PC-3 (cell line): ENCODE measurements at regions not wholly inside any gene's neighbourhood (a gene's known extent, or its start where the extent isn't known, plus 50 kb on each side); places are given as distances from the start of the nearest gene placed in this dataset.

Experiments
- ATAC-seq: fragments of 200-7000 bp; cut with Tn5 transposase; 2 replicates; pipeline ENCODE4 v1.9.1; 2020; ENCODE audit warnings: mild to moderate bottlenecking, moderate library complexity
- BruUV-seq: library from RNA; stranded (reverse); fragments of 400-500 nt; replicated peaks from 2 replicates; lab custom pipeline; 2021; lab: Mats Ljungman, UMichigan
- CTCF ChIA-PET: fragments of 300-600 bp; sonication (Branson Sonifier 250); formaldehyde crosslinking; loops from one replicate; lab custom pipeline; 2022; ENCODE audit warnings: antibody characterized with exemption; lab: Charles Lee
- POLR2A ChIA-PET: fragments of 300-600 bp; sonication (Branson Sonifier 250); formaldehyde crosslinking; loops from one replicate; lab custom pipeline; 2022; ENCODE audit warnings: antibody characterized with exemption; ENCODE audit not compliant: unreplicated experiment; lab: Charles Lee
- DNase-seq: peaks from one replicate; pipeline ENCODE4 v3.0.0-alpha.2; 2015
- H2AFZ ChIP-seq: fragments of 300-600 bp; sonication (generic); 2 replicates; pipeline ENCODE4 v1.6.0; 2016; ENCODE audit warnings: antibody characterized with exemption, low read length
- H3F3A ChIP-seq: fragments of 300-600 bp; sonication (generic); one replicate; pipeline ENCODE4 v1.6.0; 2017; ENCODE audit warnings: antibody characterized with exemption, low read length, control low read depth, mild to moderate bottlenecking; ENCODE audit not compliant: unreplicated experiment
- H3K27ac ChIP-seq: fragments of 300-600 bp; sonication (generic); 2 replicates; pipeline ENCODE4 v1.5.1; 2016; ENCODE audit warnings: mild to moderate bottlenecking, low read length
- H3K27me3 ChIP-seq: fragments of 300-600 bp; sonication (generic); 2 replicates; pipeline ENCODE4 v1.6.1; 2016; ENCODE audit warnings: low read length, mixed read lengths
- H3K36me3 ChIP-seq: fragments of 300-600 bp; sonication (generic); 2 replicates; pipeline ENCODE4 v1.6.1; 2016; ENCODE audit warnings: low read depth, mixed run types, low read length, mixed read lengths
- H3K4me1 ChIP-seq: fragments of 300-600 bp; sonication (generic); 2 replicates; pipeline ENCODE4 v1.5.1; 2016; ENCODE audit warnings: low read length; ENCODE audit not compliant: insufficient read depth
- H3K4me2 ChIP-seq: fragments of 300-600 bp; sonication (generic); 2 replicates; pipeline ENCODE4 v1.6.0; 2016; ENCODE audit warnings: low read length
- H3K4me3 ChIP-seq: fragments of 300-600 bp; sonication (generic); 2 replicates; pipeline ENCODE4 v1.5.1; 2016; ENCODE audit warnings: mild to moderate bottlenecking, low read length, mixed read lengths
- H3K79me2 ChIP-seq: fragments of 300-600 bp; sonication (generic); 2 replicates; pipeline ENCODE4 v1.6.1; 2017; ENCODE audit warnings: low read length, mixed read lengths
- H3K9ac ChIP-seq: fragments of 300-600 bp; sonication (generic); 2 replicates; pipeline ENCODE4 v1.6.0; 2016; ENCODE audit warnings: mild to moderate bottlenecking, low read length
- H3K9me2 ChIP-seq: fragments of 300-600 bp; sonication (generic); replicated peaks from 2 replicates; pipeline ENCODE4 v1.6.1; 2016; ENCODE audit warnings: mixed run types, low read length, mixed read lengths
- H3K9me3 ChIP-seq: fragments of 300-600 bp; sonication (generic); 2 replicates; pipeline ENCODE4 v1.6.1; 2016; ENCODE audit warnings: low read length, mixed read lengths
- H4K20me1 ChIP-seq: fragments of 300-600 bp; sonication (generic); 2 replicates; pipeline ENCODE4 v1.6.1; 2016; ENCODE audit warnings: low read length, mixed read lengths
- EZH2 ChIP-seq: fragments of 300-600 bp; sonication (generic); IDR thresholded peaks from one replicate; pipeline ENCODE4 v1.6.1; 2017; ENCODE audit warnings: antibody characterized with exemption, mild to moderate bottlenecking, low read length; ENCODE audit not compliant: unreplicated experiment
- EZH2phosphoT487 ChIP-seq: fragments of 300-600 bp; sonication (generic); IDR thresholded peaks from 2 replicates; pipeline ENCODE4 v1.6.1; 2018; ENCODE audit warnings: mild to moderate bottlenecking, antibody characterized with exemption, low read length, borderline replicate concordance
- intact Hi-C: fragments of 100-400 bp; cut with micrococcal nuclease; formaldehyde crosslinking; loops from 2 replicates; pipeline ENCODE4 v1.9.0; 2023
- TF ChIP-seq, protein P1 (sequence below): fragments of 300-600 bp; sonication (generic); conservative IDR thresholded peaks from 2 replicates; pipeline ENCODE4 v1.5.1; 2017; ENCODE audit warnings: antibody characterized with exemption, low read depth, mild to moderate bottlenecking, low read length

DNA sequence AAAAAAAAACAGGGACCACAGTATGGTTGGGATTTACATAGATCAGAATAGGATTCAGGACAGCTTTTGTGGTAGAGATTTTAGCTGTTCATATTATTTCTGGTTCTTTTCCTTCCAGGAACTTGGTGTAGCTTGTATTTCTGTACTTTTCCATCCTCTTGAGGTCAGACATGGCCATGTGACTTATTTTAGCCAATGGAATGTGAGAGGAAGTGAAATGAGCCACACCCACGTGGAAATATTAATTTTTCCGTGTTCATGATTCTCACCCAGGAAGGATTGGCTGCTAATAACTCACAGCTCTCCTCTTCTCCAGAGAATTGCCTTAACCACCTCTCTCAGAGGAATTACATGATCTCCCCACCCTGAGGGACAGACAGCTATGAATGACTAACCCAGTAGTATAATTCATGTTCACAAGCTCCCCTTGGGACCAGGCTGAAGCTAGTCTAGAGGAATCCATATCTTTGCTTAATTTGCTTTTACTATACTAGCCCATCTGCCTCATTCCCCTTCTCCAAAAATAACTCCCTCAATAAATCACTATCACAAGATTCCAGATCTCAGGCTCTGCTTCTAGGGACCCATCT, 340.4 kb downstream of the NUAK1 start:
- DNase-seq, result no peak
- no peaks in the 10 kb centered on the region for H3K27me3 ChIP-seq
- no peaks in the 10 kb centered on the region for H3F3A ChIP-seq
- H3K9ac ChIP-seq, result no peak overlapping the region
- no peak overlapping the region for H2AFZ ChIP-seq
- no peaks in the 10 kb centered on the region for H3K9me3 ChIP-seq
- H3K4me1 ChIP-seq, result no peaks in the 10 kb centered on the region; the same call in 1 of the 2 replicates
- H3K9me2 ChIP-seq, result 0 out of 2 replicates have a peak, but pooled peaks cover 4% of the 10 kb centered on the region
- intact Hi-C loops, result no loop called here
- ATAC-seq, result no peak
- no peaks in the 10 kb centered on the region for H3K36me3 ChIP-seq
- ChIA-PET CTCF (interaction anchor here (0.5 kb wide), 1 partner anchor 31 kb away, joined by 9 read pairs; no protein-coding TSS in a partner anchor), POLR2A (no interaction called here)
- H3K4me3 ChIP-seq, result no peak overlapping the region
- TF ChIP-seq, protein P1, sequence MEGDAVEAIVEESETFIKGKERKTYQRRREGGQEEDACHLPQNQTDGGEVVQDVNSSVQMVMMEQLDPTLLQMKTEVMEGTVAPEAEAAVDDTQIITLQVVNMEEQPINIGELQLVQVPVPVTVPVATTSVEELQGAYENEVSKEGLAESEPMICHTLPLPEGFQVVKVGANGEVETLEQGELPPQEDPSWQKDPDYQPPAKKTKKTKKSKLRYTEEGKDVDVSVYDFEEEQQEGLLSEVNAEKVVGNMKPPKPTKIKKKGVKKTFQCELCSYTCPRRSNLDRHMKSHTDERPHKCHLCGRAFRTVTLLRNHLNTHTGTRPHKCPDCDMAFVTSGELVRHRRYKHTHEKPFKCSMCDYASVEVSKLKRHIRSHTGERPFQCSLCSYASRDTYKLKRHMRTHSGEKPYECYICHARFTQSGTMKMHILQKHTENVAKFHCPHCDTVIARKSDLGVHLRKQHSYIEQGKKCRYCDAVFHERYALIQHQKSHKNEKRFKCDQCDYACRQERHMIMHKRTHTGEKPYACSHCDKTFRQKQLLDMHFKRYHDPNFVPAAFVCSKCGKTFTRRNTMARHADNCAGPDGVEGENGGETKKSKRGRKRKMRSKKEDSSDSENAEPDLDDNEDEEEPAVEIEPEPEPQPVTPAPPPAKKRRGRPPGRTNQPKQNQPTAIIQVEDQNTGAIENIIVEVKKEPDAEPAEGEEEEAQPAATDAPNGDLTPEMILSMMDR, result no peak
- TF ChIP-seq EZH2phosphoT487, result no peak
- TF ChIP-seq EZH2, result no peak
- BruUV-seq, result no TSS peak
- H3K4me2 ChIP-seq, result no peak overlapping the region
- H4K20me1 ChIP-seq, result no peaks in the 10 kb centered on the region
- H3K79me2 ChIP-seq, result no peaks in the 10 kb centered on the region
- H3K27ac ChIP-seq, result no peak overlapping the region

DNA sequence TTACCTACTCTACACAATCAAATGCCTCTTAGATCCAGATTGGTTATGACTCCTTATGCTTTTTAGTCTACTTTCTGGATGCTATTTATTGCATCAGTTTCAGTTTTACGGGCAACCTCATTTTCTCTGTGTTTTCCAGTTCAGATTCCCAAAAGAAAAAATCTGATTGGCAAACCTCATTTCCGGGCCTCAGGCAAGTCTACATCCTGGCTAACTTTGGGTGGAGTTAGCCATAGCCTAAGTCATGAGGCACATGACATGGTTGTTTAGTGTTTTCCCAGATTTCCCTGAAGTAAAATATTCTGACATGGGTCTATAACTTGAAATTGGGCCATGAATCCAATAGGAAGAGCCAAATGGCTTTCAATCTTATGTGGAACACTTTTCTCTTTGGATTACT, 339.7 kb downstream of the NUAK1 start:
- DNase-seq (no peak), ATAC-seq (no peak)
- no peaks in the 10 kb centered on the region for H3F3A ChIP-seq
- H3K36me3 ChIP-seq, result no peaks in the 10 kb centered on the region
- no peak overlapping the region for H3K9ac ChIP-seq
- H2AFZ ChIP-seq, result 0 out of 2 replicates have a peak overlapping the region, but pooled peaks have one; percentile 5
- intact Hi-C loops, result no loop called here
- H3K27me3 ChIP-seq, result no peaks in the 10 kb centered on the region
- no peaks in the 10 kb centered on the region for H3K79me2 ChIP-seq
- no TSS peak for BruUV-seq
- no peaks in the 10 kb centered on the region for H3K9me3 ChIP-seq
- TF ChIP-seq EZH2phosphoT487, result no peak
- TF ChIP-seq, protein P1, result no peak
- TF ChIP-seq EZH2, result no peak
- H4K20me1 ChIP-seq, result no peaks in the 10 kb centered on the region
- H3K4me3 ChIP-seq, result no peak overlapping the region
- POLR2A ChIA-PET, result no interaction called here
- H3K27ac ChIP-seq, result no peak overlapping the region
- 0 out of 2 replicates have a peak, but pooled peaks cover 4% of the 10 kb centered on the region for H3K9me2 ChIP-seq
- H3K4me2 ChIP-seq, result no peak overlapping the region
- H3K4me1 ChIP-seq, result no peaks in the 10 kb centered on the region; the same call in 1 of the 2 replicates
- CTCF ChIA-PET, result no interaction called here

GRCh38 chr12:105801351-105801750, 337.4 kb downstream of the NUAK1 start:
- no peaks in the 10 kb centered on the region for H3F3A ChIP-seq
- H3K4me2 ChIP-seq, result no peak overlapping the region
- H3K27ac ChIP-seq, result no peak overlapping the region
- no peak overlapping the region for H2AFZ ChIP-seq
- intact Hi-C loops, result no loop called here
- BruUV-seq, result no TSS peak
- ChIA-PET CTCF (no interaction called here), POLR2A (no interaction called here)
- H3K9me3 ChIP-seq, result no peaks in the 10 kb centered on the region
- H3K79me2 ChIP-seq, result no peaks in the 10 kb centered on the region
- H3K9ac ChIP-seq, result no peak overlapping the region
- H3K4me1 ChIP-seq, result peaks cover 7% of the 10 kb centered on the region
- H3K9me2 ChIP-seq, result 0 out of 2 replicates have a peak, but pooled peaks cover 4% of the 10 kb centered on the region
- TF ChIP-seq EZH2 (no peak), EZH2phosphoT487 (no peak)
- TF ChIP-seq, protein P1, result no peak
- no peaks in the 10 kb centered on the region for H4K20me1 ChIP-seq
- DNase-seq (no peak), ATAC-seq (no peak)
- no peak overlapping the region for H3K4me3 ChIP-seq
- H3K27me3 ChIP-seq, result no peaks in the 10 kb centered on the region
- H3K36me3 ChIP-seq, result no peaks in the 10 kb centered on the region
